B cell (primary cell): ENCODE measurements at regions not wholly inside any gene's neighbourhood (a gene's known extent, or its start where the extent isn't known, plus 50 kb on each side); places are given as distances from the start of the nearest gene placed in this dataset.

Experiments used
- ATAC-seq: fragments of 200-7000 bp; cut with Tn5 transposase; one replicate; pipeline ENCODE4 v1.10.0; 2021; ENCODE audit warnings: low read depth, mild to moderate bottlenecking, moderate number of reproducible peaks, moderate library complexity
- CTCF ChIA-PET: fragments of 350-600 bp; sonication (Branson Sonifier 250); formaldehyde crosslinking; loops from one replicate; lab custom pipeline; 2021; ENCODE audit warnings: antibody characterized with exemption, inconsistent platforms; lab: Charles Lee
- POLR2A ChIA-PET: fragments of 350-600 bp; sonication (Branson Sonifier 250); formaldehyde crosslinking; loops from one replicate; lab custom pipeline; 2021; ENCODE audit warnings: antibody characterized with exemption; lab: Charles Lee
- DNase-seq: peaks from one replicate; pipeline ENCODE4 v3.0.0; 2013
- H2AFZ ChIP-seq: 2 replicates; pipeline ENCODE4 v1.6.1; 2012; ENCODE audit warnings: mild to moderate bottlenecking, low read depth, low read length; ENCODE audit not compliant: insufficient read depth, poor library complexity, severe bottlenecking
- H3K27ac ChIP-seq, 2 donors: 1 replicate in 1 of 2; 2 replicates in 1 of 2; pipeline ENCODE4 v1.5.1; 2012 to 2013; ENCODE audit warnings: low read length in 2 of 2, mild to moderate bottlenecking in 2 of 2, moderate library complexity in 1 of 2
- H3K27me3 ChIP-seq, 4 experiments: fragments of 200-600 bp in 1 of 4; sonication (generic) in 1 of 4; replicated peaks in 1 of 4; 1 replicate in 2 of 4; 2 replicates in 2 of 4; pipeline versions ENCODE4 v1.6.1 to v1.7.0; 2013 to 2016; ENCODE audit warnings: low read length in 3 of 4, mild to moderate bottlenecking in 2 of 4, mixed read lengths in 1 of 4, moderate library complexity in 1 of 4; ENCODE audit not compliant: insufficient read depth in 4 of 4, control insufficient read depth in 3 of 4; ENCODE audit errors: control extremely low read depth in 1 of 4
- H3K36me3 ChIP-seq, 2 experiments: replicated peaks in 1 of 2; 1 replicate in 1 of 2; 2 replicates in 1 of 2; pipeline versions ENCODE4 v1.6.1 to v1.7.1; 2013; ENCODE audit warnings: low read length in 1 of 2; ENCODE audit not compliant: insufficient read depth in 2 of 2, control insufficient read depth in 1 of 2; ENCODE audit errors: control extremely low read depth in 1 of 2, extremely low read depth in 1 of 2
- H3K4me1 ChIP-seq, 2 donors: fragments of 200-600 bp in 1 of 2; sonication (generic) in 1 of 2; 1 replicate in 1 of 2; 2 replicates in 1 of 2; pipeline versions ENCODE4 v1.5.1 to v1.6.1; 2013 to 2017; ENCODE audit warnings: low read length in 2 of 2; ENCODE audit not compliant: control insufficient read depth in 2 of 2, insufficient read depth in 2 of 2
- H3K4me2 ChIP-seq: replicated peaks from 2 replicates; pipeline ENCODE3; 2012; ENCODE audit warnings: mild to moderate bottlenecking, low read depth, low read length; ENCODE audit not compliant: poor library complexity, severe bottlenecking
- H3K4me3 ChIP-seq, 5 experiments: fragments of 200-600 bp in 1 of 5; sonication (generic) in 1 of 5; 1 replicate in 3 of 5; 2 replicates in 2 of 5; pipeline versions ENCODE4 v1.5.1 to v1.7.0; 2011 to 2016; ENCODE audit warnings: low read length in 4 of 5, mild to moderate bottlenecking in 4 of 5, low read depth in 2 of 5, control low read depth in 1 of 5, moderate library complexity in 1 of 5; ENCODE audit not compliant: insufficient read depth in 1 of 5; ENCODE audit errors: control extremely low read depth in 1 of 5, extremely low read depth in 1 of 5
- H3K79me2 ChIP-seq: fragments of 200-600 bp; sonication (generic); one replicate; pipeline ENCODE4 v1.6.0; 2016; ENCODE audit warnings: low read length; ENCODE audit not compliant: control insufficient read depth, insufficient read depth
- H3K9ac ChIP-seq: fragments of 200-600 bp; sonication (generic); 2 replicates; pipeline ENCODE4 v1.6.1; 2017; ENCODE audit warnings: mild to moderate bottlenecking, low read length, moderate library complexity
- H3K9me3 ChIP-seq, 3 donors: one replicate each; pipeline versions ENCODE4 v1.6.1 to v1.7.1; 2013; ENCODE audit warnings: low read length in 2 of 3; ENCODE audit not compliant: control insufficient read depth in 2 of 3, insufficient read depth in 1 of 3; ENCODE audit errors: control extremely low read depth in 1 of 3
- H4K20me1 ChIP-seq: 2 replicates; pipeline ENCODE4 v1.6.0; 2012; ENCODE audit warnings: mild to moderate bottlenecking, low read length; ENCODE audit not compliant: insufficient read depth, control insufficient read depth, poor library complexity, severe bottlenecking
- H3K27ac Mint-ChIP-seq: one replicate; pipeline ENCODE4 v1.8.0; 2021; ENCODE audit warnings: mixed read lengths
- H3K27me3 Mint-ChIP-seq: one replicate; pipeline ENCODE4 v1.8.0; 2021; ENCODE audit warnings: mixed read lengths
- H3K4me1 Mint-ChIP-seq: one replicate; pipeline ENCODE4 v1.8.0; 2021; ENCODE audit warnings: mixed read lengths
- H3K4me3 Mint-ChIP-seq: one replicate; pipeline ENCODE4 v1.8.0; 2021; ENCODE audit warnings: mixed read lengths
- H3K9me3 Mint-ChIP-seq: one replicate; pipeline ENCODE4 v1.8.0; 2022; ENCODE audit warnings: mixed read lengths; ENCODE audit not compliant: insufficient read depth
- CTCF ChIP-seq: fragments of 200-600 bp; IDR thresholded peaks from one replicate; pipeline ENCODE4 v1.8.0; 2022; ENCODE audit warnings: antibody characterized with exemption, mild to moderate bottlenecking
- EZH2 ChIP-seq: IDR thresholded peaks from 2 replicates; pipeline ENCODE4 v1.6.1; 2012; ENCODE audit warnings: borderline replicate concordance, low read depth, mild to moderate bottlenecking, moderate library complexity, low read length; ENCODE audit not compliant: insufficient read depth, poor library complexity, severe bottlenecking
- WGBS: methylation state at CpG from one replicate; pipeline ENCODE4 v1.1.5; 2013; ENCODE audit warnings: missing lambda C conversion rate; ENCODE audit not compliant: insufficient coverage; 5-methylcytosine and 5-hydroxymethylcytosine counted together
- intact Hi-C: fragments of 100-400 bp; cut with micrococcal nuclease; formaldehyde crosslinking; loops from one replicate; pipeline ENCODE4 v1.10.0; 2022

- no peak for ATAC-seq
- Mint-ChIP-seq H3K27ac (no peak overlapping the region), H3K4me3 (no peak overlapping the region)
These were observed 61.2 kb upstream of the CCDC91 start for GRCh38 chr12:28129031-28129430.

GRCh38 chr12:28130234-28130624, 60.0 kb upstream of the CCDC91 start:
- no peaks in the 10 kb centered on the region for H4K20me1 ChIP-seq
- ATAC-seq (no peak), DNase-seq (no peak)
- TF ChIP-seq EZH2: no peak
- TF ChIP-seq CTCF: no peak
- intact Hi-C loops: no loop called here
- no peaks in the 10 kb centered on the region for H3K4me1 ChIP-seq
- no CpG with 5 or more reads among the region's 2 CpGs for WGBS
- ChIA-PET POLR2A (no interaction called here), CTCF (no interaction called here)
- no peak overlapping the region for H3K4me3 ChIP-seq
- H2AFZ ChIP-seq: no peak overlapping the region
- no peak overlapping the region for H3K27ac Mint-ChIP-seq
- no peak overlapping the region for H3K4me3 Mint-ChIP-seq
- no peaks in the 10 kb centered on the region for H3K27me3 ChIP-seq
- H3K27me3 Mint-ChIP-seq: no peaks in the 10 kb centered on the region
- H3K27ac ChIP-seq: no peak overlapping the region
- no peaks in the 10 kb centered on the region for H3K9me3 ChIP-seq
- H3K4me1 Mint-ChIP-seq: no peaks in the 10 kb centered on the region
- H3K79me2 ChIP-seq: no peaks in the 10 kb centered on the region
- H3K4me2 ChIP-seq: no peak overlapping the region
- H3K9me3 Mint-ChIP-seq: no peaks in the 10 kb centered on the region
- no peaks in the 10 kb centered on the region for H3K36me3 ChIP-seq
- H3K9ac ChIP-seq: no peak overlapping the region

More at GRCh38 chr12:28129031-28129430, 61.2 kb upstream of the CCDC91 start:
- Histone ChIP-seq H3K4me2 (no peak overlapping the region), H4K20me1 (no peaks in the 10 kb centered on the region), H3K9me3 (no peaks in the 10 kb centered on the region), H3K36me3 (no peaks in the 10 kb centered on the region), H3K27ac (no peak overlapping the region), H3K27me3 (no peaks in the 10 kb centered on the region), H3K79me2 (no peaks in the 10 kb centered on the region), H3K9ac (no peak overlapping the region), H3K4me3 (no peak overlapping the region), H3K4me1 (no peaks in the 10 kb centered on the region), H2AFZ (no peak overlapping the region)
- DNase-seq: no peak
- Mint-ChIP-seq H3K27me3 (no peaks in the 10 kb centered on the region), H3K4me1 (no peaks in the 10 kb centered on the region), H3K9me3 (no peaks in the 10 kb centered on the region)
- intact Hi-C loops: no loop called here
- TF ChIP-seq CTCF: no peak
- no peak for TF ChIP-seq EZH2
- WGBS: no CpG with 5 or more reads among the region's 1 CpG
- POLR2A ChIA-PET: no interaction called here
- CTCF ChIA-PET: no interaction called here
